Stomach (tissue), 4 donors: ENCODE measurements at regions not wholly inside any gene's neighbourhood (a gene's known extent, or its start where the extent isn't known, plus 50 kb on each side); places are given as distances from the start of the nearest gene placed in this dataset.

Experiments used
- EP300 ChIP-seq: sonication (generic); formaldehyde crosslinking; IDR thresholded peaks from one replicate; pipeline ENCODE4 v1.6.1; 2017; ENCODE audit warnings: antibody characterized with exemption
- POLR2A ChIP-seq, 4 donors: fragments of 450-650 bp; IDR thresholded peaks; one replicate each; pipeline ENCODE4 v1.6.1; 2016; ENCODE audit warnings: antibody characterized with exemption in 4 of 4, control low read depth in 2 of 4, mild to moderate bottlenecking in 1 of 4, moderate library complexity in 1 of 4
- POLR2AphosphoS5 ChIP-seq, 3 donors: sonication (generic); formaldehyde crosslinking; IDR thresholded peaks; one replicate each; pipeline ENCODE4 v1.6.1; 2016; ENCODE audit warnings: antibody characterized with exemption in 3 of 3
- TF ChIP-seq, protein P1 (sequence below), 7 experiments: fragments of 450-650 bp in 4 of 7; fragments of 200-600 bp in 3 of 7; sonication (generic) in 3 of 7; IDR thresholded peaks; one replicate each; pipeline ENCODE4 v1.5.1; 2016 to 2019; ENCODE audit warnings: antibody characterized with exemption in 7 of 7, control low read depth in 2 of 7, mild to moderate bottlenecking in 1 of 7

GRCh38 chr2:11005032-11005431 lies 93.3 kb downstream of the KCNF1 start:
- TF ChIP-seq POLR2A (IDR thresholded peaks at IDR 0.05) (no peak), EP300 (no peak), POLR2AphosphoS5 (IDR thresholded peaks at IDR 0.05) (no peak)
- TF ChIP-seq, protein P1, sequence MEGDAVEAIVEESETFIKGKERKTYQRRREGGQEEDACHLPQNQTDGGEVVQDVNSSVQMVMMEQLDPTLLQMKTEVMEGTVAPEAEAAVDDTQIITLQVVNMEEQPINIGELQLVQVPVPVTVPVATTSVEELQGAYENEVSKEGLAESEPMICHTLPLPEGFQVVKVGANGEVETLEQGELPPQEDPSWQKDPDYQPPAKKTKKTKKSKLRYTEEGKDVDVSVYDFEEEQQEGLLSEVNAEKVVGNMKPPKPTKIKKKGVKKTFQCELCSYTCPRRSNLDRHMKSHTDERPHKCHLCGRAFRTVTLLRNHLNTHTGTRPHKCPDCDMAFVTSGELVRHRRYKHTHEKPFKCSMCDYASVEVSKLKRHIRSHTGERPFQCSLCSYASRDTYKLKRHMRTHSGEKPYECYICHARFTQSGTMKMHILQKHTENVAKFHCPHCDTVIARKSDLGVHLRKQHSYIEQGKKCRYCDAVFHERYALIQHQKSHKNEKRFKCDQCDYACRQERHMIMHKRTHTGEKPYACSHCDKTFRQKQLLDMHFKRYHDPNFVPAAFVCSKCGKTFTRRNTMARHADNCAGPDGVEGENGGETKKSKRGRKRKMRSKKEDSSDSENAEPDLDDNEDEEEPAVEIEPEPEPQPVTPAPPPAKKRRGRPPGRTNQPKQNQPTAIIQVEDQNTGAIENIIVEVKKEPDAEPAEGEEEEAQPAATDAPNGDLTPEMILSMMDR (IDR thresholded peaks at IDR 0.05): no peak
